ENCODE measurements at regions not wholly inside any gene's neighbourhood (a gene's known extent, or its start where the extent isn't known, plus 50 kb on each side); places are given as distances from the start of the nearest gene placed in this dataset.
"Not testable (repeated sequence)": the region's sequence is repeated elsewhere in the genome, so short reads cannot be mapped to it uniquely, and the experiment has no call there.

DNA sequence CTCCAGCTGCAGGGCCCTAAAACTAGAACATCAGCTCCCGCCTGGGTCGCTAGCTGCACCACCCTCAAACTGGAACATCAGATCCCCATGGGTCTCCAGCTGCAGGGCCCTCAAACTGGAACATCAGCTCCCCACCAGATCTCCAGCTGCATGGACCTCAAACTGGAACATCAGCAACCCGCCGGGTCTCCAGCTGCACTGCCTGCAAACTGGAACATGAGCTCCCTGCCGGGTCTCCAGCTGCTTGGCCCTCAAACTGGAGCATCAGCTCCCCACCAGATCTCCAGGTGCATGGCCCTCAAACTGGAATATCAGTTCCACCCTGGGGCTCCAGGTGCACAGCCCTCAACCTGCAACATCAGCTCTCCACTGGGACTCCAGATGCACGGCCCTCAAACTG, 82.7 kb downstream of the TFRC start:
- intact Hi-C loops (cut with DNase I); DNase-seq; H3K27me3 ChIP-seq; FAIRE-seq; H3K27ac ChIP-seq; H3K4me3 ChIP-seq; H3K9me3 ChIP-seq; ATAC-seq; H3K36me3 ChIP-seq; H3K4me1 ChIP-seq: not testable (repeated sequence)
- 78 to 86% methylated on average over 6 of the region's 6 CpGs for WGBS, 2 donors

DNA sequence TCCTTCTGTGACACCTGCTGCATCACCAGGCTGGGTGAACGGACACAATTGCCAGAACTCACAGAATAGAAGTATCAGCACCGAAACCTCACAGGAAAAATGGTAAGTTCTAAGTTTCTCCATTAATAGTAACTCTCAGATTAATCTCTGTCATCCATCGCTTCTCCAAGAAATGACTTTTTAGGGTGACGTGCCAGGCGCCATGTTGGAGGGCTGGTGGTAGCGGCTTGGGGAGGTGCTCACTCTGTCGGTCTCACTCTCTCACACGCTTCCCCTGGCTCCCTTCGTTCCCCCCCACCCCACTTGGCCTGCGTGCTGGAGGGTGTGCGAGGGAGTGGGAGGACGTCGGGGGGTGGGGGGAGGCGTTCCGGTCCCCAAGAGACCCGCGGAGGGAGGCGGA, 85.6 kb downstream of the TFRC start:
- H3K9me3 ChIP-seq; H3K4me1 ChIP-seq; FAIRE-seq; intact Hi-C loops (cut with DNase I); ATAC-seq; H3K27ac ChIP-seq; H3K27me3 ChIP-seq; DNase-seq; H3K4me3 ChIP-seq; H3K36me3 ChIP-seq: not testable (repeated sequence)
- WGBS, 2 donors, result 79 to 87% methylated on average over 5 to 10 of the region's 18 CpGs

DNA sequence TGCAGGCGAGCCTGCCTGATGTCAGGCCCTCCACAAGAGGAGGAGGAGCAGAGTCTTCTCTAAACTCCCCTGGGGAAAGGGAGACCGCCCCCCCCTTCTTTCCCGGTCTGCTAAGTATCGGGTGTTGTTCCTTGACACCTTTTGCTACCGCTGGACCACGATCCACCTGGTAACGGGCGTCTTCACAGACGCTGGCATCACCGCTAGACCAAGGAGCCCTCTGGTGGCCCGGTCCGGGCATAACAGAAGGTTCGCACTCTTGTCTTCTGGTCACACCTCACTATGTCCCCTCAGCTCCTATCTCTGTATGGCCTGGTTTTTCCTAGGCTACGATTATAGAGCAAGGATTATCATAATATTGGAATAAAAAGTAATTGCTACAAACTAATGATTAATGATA, 86.0 kb upstream of the TNK2 start:
- DNase-seq, result peak in 4 of 6 donors; percentile 44 to 76 (median 60)
- WGBS, 2 donors, result 28 to 29% methylated on average over 12 to 14 of the region's 14 CpGs
- FAIRE-seq; H3K36me3 ChIP-seq; intact Hi-C loops (cut with DNase I); H3K4me1 ChIP-seq; H3K27ac ChIP-seq; H3K9me3 ChIP-seq; ATAC-seq; H3K4me3 ChIP-seq; H3K27me3 ChIP-seq: not testable (repeated sequence)
- TF ChIP-seq, protein P1, sequence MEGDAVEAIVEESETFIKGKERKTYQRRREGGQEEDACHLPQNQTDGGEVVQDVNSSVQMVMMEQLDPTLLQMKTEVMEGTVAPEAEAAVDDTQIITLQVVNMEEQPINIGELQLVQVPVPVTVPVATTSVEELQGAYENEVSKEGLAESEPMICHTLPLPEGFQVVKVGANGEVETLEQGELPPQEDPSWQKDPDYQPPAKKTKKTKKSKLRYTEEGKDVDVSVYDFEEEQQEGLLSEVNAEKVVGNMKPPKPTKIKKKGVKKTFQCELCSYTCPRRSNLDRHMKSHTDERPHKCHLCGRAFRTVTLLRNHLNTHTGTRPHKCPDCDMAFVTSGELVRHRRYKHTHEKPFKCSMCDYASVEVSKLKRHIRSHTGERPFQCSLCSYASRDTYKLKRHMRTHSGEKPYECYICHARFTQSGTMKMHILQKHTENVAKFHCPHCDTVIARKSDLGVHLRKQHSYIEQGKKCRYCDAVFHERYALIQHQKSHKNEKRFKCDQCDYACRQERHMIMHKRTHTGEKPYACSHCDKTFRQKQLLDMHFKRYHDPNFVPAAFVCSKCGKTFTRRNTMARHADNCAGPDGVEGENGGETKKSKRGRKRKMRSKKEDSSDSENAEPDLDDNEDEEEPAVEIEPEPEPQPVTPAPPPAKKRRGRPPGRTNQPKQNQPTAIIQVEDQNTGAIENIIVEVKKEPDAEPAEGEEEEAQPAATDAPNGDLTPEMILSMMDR (IDR thresholded peaks at IDR 0.05), result peak in 2 of 4 donors; percentile 5 to 34

DNA sequence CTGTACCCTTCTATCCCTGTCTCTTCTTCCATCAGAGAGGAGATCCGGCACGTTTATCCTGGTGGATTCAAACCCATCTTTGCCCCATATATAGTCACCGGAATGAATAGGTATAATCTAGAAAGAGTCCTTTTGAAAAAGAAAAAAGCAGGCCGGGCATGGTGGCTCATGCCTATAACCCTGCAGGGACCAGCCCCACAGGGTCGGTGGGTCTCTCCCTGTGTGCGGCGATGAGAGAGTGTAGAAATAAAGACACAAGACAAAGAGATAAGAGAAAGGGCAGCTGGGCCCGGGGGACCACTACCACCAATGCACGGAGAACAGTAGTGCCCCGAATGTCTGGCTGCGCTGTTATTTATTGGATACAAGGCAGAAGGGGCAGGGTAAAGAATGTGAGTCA, 85.3 kb upstream of the TNK2 start:
- H3K4me1 ChIP-seq; intact Hi-C loops (cut with DNase I); H3K27me3 ChIP-seq; H3K4me3 ChIP-seq; FAIRE-seq; H3K27ac ChIP-seq; H3K9me3 ChIP-seq; H3K36me3 ChIP-seq; DNase-seq; ATAC-seq: not testable (repeated sequence)
- 82 to 91% methylated on average over 10 to 11 of the region's 11 CpGs for WGBS, 2 donors

DNA sequence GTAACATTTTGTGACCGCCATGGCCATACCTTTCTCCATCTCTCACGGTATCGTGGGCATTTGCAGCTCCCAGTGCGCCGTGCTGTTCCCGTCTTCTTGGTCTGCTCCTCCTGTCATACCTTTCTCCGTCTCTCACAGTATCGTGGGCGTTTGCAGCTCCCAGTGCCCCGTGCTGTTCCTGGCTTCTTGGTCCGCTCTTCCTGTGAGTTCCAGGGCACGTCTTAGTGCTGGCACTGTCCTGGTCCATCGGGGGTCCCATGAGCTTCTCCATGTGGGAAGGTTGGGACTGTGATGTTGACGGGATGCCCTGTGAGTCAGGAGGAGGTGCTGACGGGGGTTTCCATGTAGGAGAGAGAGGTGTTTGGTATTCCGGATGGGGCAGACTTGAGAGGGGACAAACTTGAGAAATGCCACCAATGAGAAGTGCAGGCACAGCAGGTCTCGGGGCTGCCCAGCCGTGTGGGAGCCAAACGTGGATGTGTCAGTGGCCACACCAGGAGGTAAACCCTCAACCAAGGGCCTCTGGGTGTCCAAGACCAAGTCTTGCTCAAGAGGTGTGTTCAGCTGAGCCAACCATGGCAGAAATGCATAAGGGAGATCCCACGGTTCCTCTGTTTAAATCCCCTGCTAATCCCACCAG, 84.7 kb upstream of the TNK2 start:
- H3K9me3 ChIP-seq, result not testable (repeated sequence)

DNA sequence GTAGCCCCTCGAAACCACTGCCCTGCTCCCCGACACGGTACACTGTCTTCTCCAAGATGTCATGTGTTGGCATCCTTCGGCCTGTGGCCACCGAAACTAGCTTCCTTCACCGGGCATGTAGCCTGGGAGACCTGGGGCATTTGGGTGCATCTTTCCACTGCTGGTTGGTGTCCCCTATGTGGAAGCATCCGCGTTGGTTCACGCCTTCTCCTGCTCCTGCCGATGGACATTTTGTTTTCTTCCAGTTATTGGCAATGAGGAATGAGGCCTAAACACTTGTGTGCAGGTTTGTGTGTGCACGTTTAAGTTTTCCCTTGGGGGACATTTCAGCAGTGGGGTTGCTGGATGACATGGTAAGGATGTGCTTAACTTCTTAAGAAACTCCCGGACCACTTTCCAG, 83.6 kb upstream of the TNK2 start:
- H3K27me3 ChIP-seq; H3K4me3 ChIP-seq; ATAC-seq; DNase-seq; intact Hi-C loops (cut with DNase I); H3K9me3 ChIP-seq; FAIRE-seq; H3K27ac ChIP-seq; H3K36me3 ChIP-seq; H3K4me1 ChIP-seq: not testable (repeated sequence)
- WGBS, 2 donors, result 84 to 94% methylated on average over 8 to 9 of the region's 12 CpGs

More for the DNA sequence above, 84.7 kb upstream of the TNK2 start:
- H3K36me3 ChIP-seq; FAIRE-seq; H3K4me3 ChIP-seq; ATAC-seq; intact Hi-C loops (cut with DNase I); H3K27ac ChIP-seq; H3K4me1 ChIP-seq; H3K27me3 ChIP-seq: not testable (repeated sequence)
- peak in 1 of 6 donors; percentile 70 for DNase-seq
- WGBS, 2 donors, result 83 to 85% methylated on average over 16 to 19 of the region's 20 CpGs

DNA sequence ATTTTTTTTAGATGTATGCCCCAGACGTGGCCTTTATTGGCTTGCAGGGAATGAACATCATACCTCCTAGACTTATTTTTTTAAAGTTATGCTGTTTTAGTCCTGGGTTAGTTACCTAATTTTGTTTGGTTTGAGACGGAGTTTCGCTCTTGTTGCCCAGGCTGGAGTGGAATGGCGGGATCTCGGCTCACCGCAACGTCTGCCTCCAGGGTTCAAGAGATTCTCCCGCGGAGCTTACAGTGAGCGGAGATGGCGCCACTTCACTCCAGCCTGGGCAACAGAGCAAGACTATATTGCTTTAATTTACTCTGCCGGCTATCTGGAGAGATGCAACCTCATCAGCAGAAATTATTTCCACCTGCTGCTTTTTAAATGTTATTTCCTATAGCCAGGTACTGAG, 82.9 kb upstream of the TNK2 start:
- FAIRE-seq; H3K36me3 ChIP-seq; H3K27me3 ChIP-seq; H3K9me3 ChIP-seq; DNase-seq; H3K27ac ChIP-seq; H3K4me1 ChIP-seq; ATAC-seq; intact Hi-C loops (cut with DNase I): not testable (repeated sequence)
- 79 to 85% methylated on average over 12 of the region's 12 CpGs for WGBS, 2 donors
- peak overlapping the region in 1 of 4 donors; percentile 75 for H3K4me3 ChIP-seq

DNA sequence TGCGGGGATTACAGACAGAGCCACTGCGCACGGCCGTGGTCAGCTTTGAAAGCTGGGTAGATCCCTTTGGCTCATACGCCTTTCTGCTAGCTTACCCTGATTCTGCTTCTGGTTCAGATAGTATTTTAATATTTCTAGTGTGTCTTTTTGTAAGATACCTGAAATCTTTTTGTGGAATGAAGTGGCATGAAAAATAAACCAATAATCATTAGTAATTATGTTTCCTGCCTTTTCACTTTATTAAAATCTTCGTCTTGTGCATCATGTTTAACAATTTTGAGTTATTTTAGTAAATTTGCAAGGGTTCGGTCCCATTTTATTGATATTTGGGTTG, 82.5 kb upstream of the TNK2 start:
- H3K4me1 ChIP-seq; FAIRE-seq; DNase-seq; intact Hi-C loops (cut with DNase I); H3K9me3 ChIP-seq; H3K27me3 ChIP-seq; H3K36me3 ChIP-seq: not testable (repeated sequence)
- 36 to 45% methylated on average over 6 to 7 of the region's 7 CpGs for WGBS, 2 donors
- H3K27ac ChIP-seq, result peak overlapping the region in 2 of 4 donors; percentile 77 to 85
- H3K4me3 ChIP-seq, result peak overlapping the region; percentile 66 to 87 (median 77)
- ATAC-seq, result peak in 1 of 4 donors; percentile 2

DNA sequence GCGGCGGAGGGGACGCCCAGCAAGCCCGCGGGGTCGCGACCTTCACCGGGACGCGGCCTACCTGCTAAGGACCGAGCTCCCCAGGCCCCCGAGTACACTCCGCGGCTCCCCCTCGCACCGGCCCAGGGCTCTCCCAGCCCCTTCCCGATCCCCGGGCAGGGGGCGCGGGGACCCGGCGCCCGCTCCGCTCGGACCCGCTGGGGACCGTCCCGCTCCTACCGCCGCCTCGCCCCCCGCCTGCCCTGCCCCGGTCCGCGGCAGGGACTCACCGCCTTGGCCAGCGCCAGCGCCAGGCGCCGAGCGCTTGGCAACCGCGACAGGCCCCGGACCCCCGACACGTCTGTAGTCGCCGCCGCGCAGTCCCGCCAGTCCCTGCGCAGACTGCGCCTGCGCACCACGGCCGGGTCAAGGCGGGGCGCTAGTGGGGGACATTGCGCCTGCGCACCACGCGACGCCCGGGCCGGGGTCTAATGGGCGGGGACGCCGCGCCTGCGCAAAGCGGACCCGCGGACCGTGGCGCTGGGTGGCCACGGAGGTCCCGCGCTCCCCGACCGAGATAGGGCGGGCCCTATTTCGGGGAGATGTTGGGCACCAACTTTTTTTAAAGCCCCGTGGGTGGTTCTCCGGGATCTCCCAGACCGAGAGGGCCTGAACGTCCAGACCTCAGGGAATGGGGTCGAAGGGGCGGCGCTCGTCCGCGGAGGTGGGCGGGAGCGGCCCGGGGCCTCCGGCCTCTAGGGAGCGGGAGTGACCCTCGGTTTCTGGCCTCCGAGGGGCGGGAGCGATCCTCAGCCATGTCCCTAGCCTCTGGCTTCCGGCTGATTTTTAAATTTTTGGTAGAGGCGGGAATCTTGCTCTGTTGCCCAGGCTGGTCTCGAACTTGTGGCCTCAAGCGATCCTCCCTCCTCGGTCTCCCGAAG, 81.8 kb upstream of the TNK2 start:
- H3K27ac ChIP-seq, result peak overlapping the region; percentile 65 to 88 (median 81)

DNA sequence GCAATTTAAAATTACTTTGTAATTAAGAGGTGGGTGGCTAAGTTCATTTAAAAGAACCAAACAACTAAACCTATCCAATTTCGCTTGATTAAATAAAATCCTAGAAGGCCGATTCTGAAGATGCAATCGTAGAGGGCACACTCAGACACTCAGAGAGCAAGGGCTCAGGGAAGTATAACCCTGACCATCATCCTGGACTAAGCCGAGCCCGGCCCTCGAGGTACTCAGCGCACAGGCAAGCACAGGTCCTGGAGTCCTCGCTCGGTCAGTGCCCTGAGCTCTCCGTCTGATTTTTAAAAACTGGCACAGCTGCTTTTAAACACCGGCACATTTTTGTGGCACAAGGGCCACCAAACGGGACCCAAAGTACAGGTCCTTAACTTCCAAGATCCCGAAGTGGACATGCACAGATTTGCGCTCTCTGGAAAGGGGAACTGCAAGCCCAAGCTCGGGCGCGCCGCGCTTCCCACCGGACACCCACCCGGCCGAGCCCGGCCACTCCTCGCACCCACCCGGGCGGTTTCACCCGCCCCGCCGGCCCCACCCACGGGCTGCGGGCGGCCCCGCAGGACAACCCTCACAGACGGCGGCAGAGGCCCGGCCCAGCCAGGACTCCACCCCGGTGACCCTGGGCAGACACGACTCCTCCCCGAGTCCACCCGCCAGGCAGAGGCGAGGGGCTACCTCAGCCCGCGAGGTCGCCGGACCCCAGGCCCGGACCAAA, 81.0 kb upstream of the TNK2 start:
- FAIRE-seq; H3K36me3 ChIP-seq; H3K9me3 ChIP-seq; H3K27me3 ChIP-seq; intact Hi-C loops (cut with DNase I); H3K4me1 ChIP-seq: not testable (repeated sequence)
- WGBS, 2 donors, result 0% methylated on average over 7 to 26 of the region's 46 CpGs
- Histone ChIP-seq H3K4me3 (peak overlapping the region; percentile 66 to 87 (median 77)), H3K27ac (peak overlapping the region in 1 of 4 donors; percentile 77)
- ATAC-seq (peak; percentile 72 to 77 (median 75)), DNase-seq (peak in 5 of 6 donors; percentile 39 to 82 (median 73))

More for the DNA sequence above, 81.8 kb upstream of the TNK2 start:
- H3K36me3 ChIP-seq; H3K27me3 ChIP-seq; H3K9me3 ChIP-seq; FAIRE-seq; H3K4me1 ChIP-seq; intact Hi-C loops (cut with DNase I): not testable (repeated sequence)
- peak overlapping the region; percentile 66 to 87 (median 77) for H3K4me3 ChIP-seq
- ATAC-seq (peak; percentile 87 to 98 (median 97)), DNase-seq (peak; percentile 84 to 100 (median 96))
- WGBS, 2 donors, result 1% methylated on average over 58 to 90 of the region's 107 CpGs
